GF-D8 (cell line): ENCODE measurements at regions not wholly inside any gene's neighbourhood (a gene's known extent, or its start where the extent isn't known, plus 50 kb on each side); places are given as distances from the start of the nearest gene placed in this dataset.

Experiments used
- DNase-seq: peaks from one replicate; lab custom pipeline; 2025; lab: John Stamatoyannopoulos, UW

GRCh38 chr12:58481811-58482210 lies 438.5 kb downstream of the LRIG3 start:
- DNase-seq: no peak

- no peak for DNase-seq
Measured at GRCh38 chr12:58487255-58487654, 433.0 kb downstream of the LRIG3 start.

GRCh38 chr12:58487678-58488161 lies 432.6 kb downstream of the LRIG3 start:
- no peak for DNase-seq

GRCh38 chr12:58489394-58489793 lies 430.9 kb downstream of the LRIG3 start:
- DNase-seq: no peak

- DNase-seq: no peak
Measured at GRCh38 chr12:58491306-58491705, 429.0 kb downstream of the LRIG3 start.

GRCh38 chr12:58496411-58497190 lies 423.7 kb downstream of the LRIG3 start:
- DNase-seq: no peak

GRCh38 chr12:58500399-58500798 lies 419.9 kb downstream of the LRIG3 start:
- DNase-seq: no peak

GRCh38 chr12:58502226-58502625 lies 418.1 kb downstream of the LRIG3 start:
- DNase-seq: no peak

- DNase-seq: no peak
Measured at GRCh38 chr12:58502841-58503240, 417.5 kb downstream of the LRIG3 start.

GRCh38 chr12:58503731-58504130 lies 416.6 kb downstream of the LRIG3 start:
- no peak for DNase-seq

GRCh38 chr12:58504143-58504938 lies 416.0 kb downstream of the LRIG3 start:
- no peak for DNase-seq

GRCh38 chr12:58509116-58509885 lies 411.0 kb downstream of the LRIG3 start:
- no peak for DNase-seq

GRCh38 chr12:58513301-58513834 lies 406.9 kb downstream of the LRIG3 start:
- no peak for DNase-seq

- no peak for DNase-seq
Measured at GRCh38 chr12:58513852-58514251, 406.5 kb downstream of the LRIG3 start.

- DNase-seq: no peak
Measured at GRCh38 chr12:58519839-58520238, 400.5 kb downstream of the LRIG3 start.

GRCh38 chr12:58521152-58521551 lies 399.2 kb downstream of the LRIG3 start:
- no peak for DNase-seq

- no peak for DNase-seq
Measured at GRCh38 chr12:58521796-58522195, 398.5 kb downstream of the LRIG3 start.

- no peak for DNase-seq
Measured at GRCh38 chr12:58523360-58523759, 396.9 kb downstream of the LRIG3 start.

GRCh38 chr12:58528271-58528670 lies 392.0 kb downstream of the LRIG3 start:
- DNase-seq: no peak

- DNase-seq: no peak
Measured at GRCh38 chr12:58529114-58529665, 391.1 kb downstream of the LRIG3 start.

GRCh38 chr12:58529897-58530741 lies 390.2 kb downstream of the LRIG3 start:
- no peak for DNase-seq
